Ovary (tissue), 7 donors: ENCODE measurements at regions not wholly inside any gene's neighbourhood (a gene's known extent, or its start where the extent isn't known, plus 50 kb on each side); places are given as distances from the start of the nearest gene placed in this dataset.

Experiments
- DNase-seq, 5 donors: peaks; one replicate each; pipeline ENCODE4 v3.0.0-alpha.2; 2019 to 2020
- H3K27ac ChIP-seq, 2 donors: fragments of 200-600 bp; one replicate each; pipeline versions ENCODE4 v1.5.1 to v1.8.0; 2019 to 2022
- H3K27me3 ChIP-seq: fragments of 200-600 bp; one replicate; pipeline ENCODE4 v1.8.0; 2022
- H3K36me3 ChIP-seq: fragments of 200-600 bp; sonication (generic); one replicate; pipeline ENCODE4 v1.5.1; 2019
- H3K4me1 ChIP-seq: one replicate; pipeline ENCODE4 v1.8.1; 2013; ENCODE audit warnings: mild to moderate bottlenecking, moderate library complexity; ENCODE audit not compliant: insufficient read depth
- H3K4me3 ChIP-seq: fragments of 200-600 bp; sonication (generic); one replicate; pipeline ENCODE4 v1.5.1; 2017
- H3K9me3 ChIP-seq, 2 donors: fragments of 200-600 bp in 1 of 2; sonication (generic) in 1 of 2; one replicate each; pipeline versions ENCODE4 v1.5.1 to v1.8.1; 2013 to 2019; ENCODE audit warnings: mild to moderate bottlenecking in 1 of 2, moderate library complexity in 1 of 2
- CTCF ChIP-seq, 3 donors: fragments of 450-650 bp in 2 of 3; fragments of 200-600 bp in 1 of 3; IDR thresholded peaks; one replicate each; pipeline versions ENCODE4 v1.5.1 to v1.8.0; 2016 to 2022; ENCODE audit warnings: antibody characterized with exemption in 3 of 3, mild to moderate bottlenecking in 1 of 3
- EP300 ChIP-seq: sonication (generic); formaldehyde crosslinking; IDR thresholded peaks from one replicate; pipeline ENCODE4 v1.6.1; 2017; ENCODE audit warnings: antibody characterized with exemption
- POLR2A ChIP-seq: fragments of 450-650 bp; IDR thresholded peaks from one replicate; pipeline ENCODE4 v1.6.1; 2017; ENCODE audit warnings: antibody characterized with exemption, mild to moderate bottlenecking, moderate library complexity
- WGBS, 3 donors: extraction: QIAGEN DNeasy Blood & Tissue Kit in 1 of 3; methylation state at CpG; one replicate each; pipeline versions ENCODE4 v1.1.5 to v1.1.7; 2013 to 2017; 5-methylcytosine and 5-hydroxymethylcytosine counted together
- intact Hi-C, 4 donors: fragments of 100-400 bp; cut with DNase I; formaldehyde crosslinking; loops; one replicate each; pipeline versions ENCODE4 v1.11.0 to v1.15.1; 2022 to 2023
- donor health status: DM: no; HTN: no; CAD: no; lungs with moderate emphysema.
- donor health status: DM: no; HTN: no; CAD: no.
- donor health status: Bipolar disorder and iron deficiency.
- donor health status: DM: no; HTN: no; CAD: no.
- donor health status: DM: yes; HTN: yes; CAD: no.

GRCh38 chr3:181470349-181470748 is 241.4 kb upstream of the SOX2 start:
- Histone ChIP-seq H3K4me3 (no peak overlapping the region), H3K27ac (no peak overlapping the region), H3K27me3 (no peaks in the 10 kb centered on the region), H3K36me3 (no peaks in the 10 kb centered on the region), H3K4me1 (no peaks in the 10 kb centered on the region), H3K9me3 (no peaks in the 10 kb centered on the region)
- TF ChIP-seq CTCF (IDR thresholded peaks at IDR 0.05) (no peak), EP300 (no peak), POLR2A (no peak)
- intact Hi-C loops = no loop called here
- 83 to 90% (median 89%) methylated on average over 1 of the region's 1 CpG for WGBS, 3 donors
- no peak for DNase-seq

- Histone ChIP-seq H3K27ac (no peak overlapping the region), H3K9me3 (no peaks in the 10 kb centered on the region), H3K36me3 (no peaks in the 10 kb centered on the region), H3K27me3 (no peaks in the 10 kb centered on the region), H3K4me3 (no peak overlapping the region), H3K4me1 (no peaks in the 10 kb centered on the region)
- intact Hi-C loops = no loop called here
- WGBS, 3 donors = 63 to 72% (median 65%) methylated on average over 6 of the region's 6 CpGs
- TF ChIP-seq CTCF (IDR thresholded peaks at IDR 0.05) (no peak), EP300 (no peak), POLR2A (no peak)
- no peak for DNase-seq
These were observed 247.6 kb upstream of the SOX2 start for GRCh38 chr3:181464033-181464694.

GRCh38 chr3:181461381-181461780 is 250.3 kb upstream of the SOX2 start:
- Histone ChIP-seq H3K36me3 (no peaks in the 10 kb centered on the region), H3K4me1 (no peaks in the 10 kb centered on the region), H3K27ac (no peak overlapping the region), H3K4me3 (no peak overlapping the region), H3K9me3 (no peaks in the 10 kb centered on the region), H3K27me3 (no peaks in the 10 kb centered on the region)
- intact Hi-C loops = no loop called here
- 78 to 84% (median 83%) methylated on average over 5 of the region's 5 CpGs for WGBS, 3 donors
- TF ChIP-seq POLR2A = no peak
- no peak for TF ChIP-seq CTCF (IDR thresholded peaks at IDR 0.05)
- no peak for TF ChIP-seq EP300
- no peak for DNase-seq

DNA sequence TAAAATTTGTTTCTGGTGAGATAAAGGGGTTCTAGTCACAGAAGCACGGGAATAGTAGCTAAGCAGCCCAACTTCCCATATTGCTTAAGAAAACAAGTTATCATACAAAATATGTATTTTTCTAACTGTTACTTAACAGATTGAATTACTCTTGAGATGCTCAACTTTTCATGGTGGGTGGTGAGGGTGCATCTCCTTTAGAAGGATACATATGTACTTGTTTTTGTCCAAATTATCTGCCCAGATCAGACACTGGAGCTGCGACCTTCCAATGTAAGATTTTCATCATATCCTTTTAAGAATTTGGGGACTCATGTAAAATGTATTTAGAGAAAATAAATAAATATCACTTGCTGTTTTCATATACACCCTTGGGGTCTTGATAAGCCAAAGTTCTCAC is 252.2 kb upstream of the SOX2 start:
- Histone ChIP-seq H3K27me3 (no peaks in the 10 kb centered on the region), H3K9me3 (no peaks in the 10 kb centered on the region), H3K27ac (no peak overlapping the region), H3K4me3 (no peak overlapping the region), H3K36me3 (no peaks in the 10 kb centered on the region), H3K4me1 (no peaks in the 10 kb centered on the region)
- intact Hi-C loops = no loop called here
- no peak for DNase-seq
- WGBS, 3 donors = 81 to 93% (median 83%) methylated on average over 2 of the region's 2 CpGs
- TF ChIP-seq POLR2A (no peak), CTCF (IDR thresholded peaks at IDR 0.05) (no peak), EP300 (no peak)
